GM18517 (cell line): ENCODE measurements at regions not wholly inside any gene's neighbourhood (a gene's known extent, or its start where the extent isn't known, plus 50 kb on each side); places are given as distances from the start of the nearest gene placed in this dataset.

Experiments
- ATAC-seq: cut with Tn5 transposase; IDR thresholded peaks from one replicate; pipeline ENCODE4 v1.9.1; 2021; ENCODE audit warnings: mild to moderate bottlenecking, moderate library complexity; ENCODE audit not compliant: unreplicated experiment

DNA sequence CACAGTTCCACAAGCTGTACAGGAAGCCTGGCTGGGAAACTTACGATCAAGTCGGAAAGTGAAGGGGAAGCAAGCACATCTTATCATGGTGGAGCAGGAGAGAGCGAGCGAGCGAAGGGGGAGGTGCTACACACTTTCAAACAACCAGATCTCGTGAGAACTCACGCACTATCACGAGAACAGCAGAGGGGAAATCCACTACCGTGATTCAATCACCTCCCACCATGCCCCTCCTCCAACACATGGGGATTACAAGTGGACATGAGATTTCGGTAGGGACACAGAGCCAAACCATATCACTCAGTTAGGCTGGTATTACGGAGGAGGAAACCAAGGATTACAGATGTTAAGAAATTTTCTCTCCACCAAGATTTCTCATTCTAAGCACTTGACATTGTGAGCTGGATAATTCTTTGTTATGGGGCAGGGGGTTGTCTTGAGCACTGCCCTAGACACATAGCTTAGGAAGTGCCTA is 262.0 kb upstream of the G2E3 start:
- ATAC-seq: no peak

DNA sequence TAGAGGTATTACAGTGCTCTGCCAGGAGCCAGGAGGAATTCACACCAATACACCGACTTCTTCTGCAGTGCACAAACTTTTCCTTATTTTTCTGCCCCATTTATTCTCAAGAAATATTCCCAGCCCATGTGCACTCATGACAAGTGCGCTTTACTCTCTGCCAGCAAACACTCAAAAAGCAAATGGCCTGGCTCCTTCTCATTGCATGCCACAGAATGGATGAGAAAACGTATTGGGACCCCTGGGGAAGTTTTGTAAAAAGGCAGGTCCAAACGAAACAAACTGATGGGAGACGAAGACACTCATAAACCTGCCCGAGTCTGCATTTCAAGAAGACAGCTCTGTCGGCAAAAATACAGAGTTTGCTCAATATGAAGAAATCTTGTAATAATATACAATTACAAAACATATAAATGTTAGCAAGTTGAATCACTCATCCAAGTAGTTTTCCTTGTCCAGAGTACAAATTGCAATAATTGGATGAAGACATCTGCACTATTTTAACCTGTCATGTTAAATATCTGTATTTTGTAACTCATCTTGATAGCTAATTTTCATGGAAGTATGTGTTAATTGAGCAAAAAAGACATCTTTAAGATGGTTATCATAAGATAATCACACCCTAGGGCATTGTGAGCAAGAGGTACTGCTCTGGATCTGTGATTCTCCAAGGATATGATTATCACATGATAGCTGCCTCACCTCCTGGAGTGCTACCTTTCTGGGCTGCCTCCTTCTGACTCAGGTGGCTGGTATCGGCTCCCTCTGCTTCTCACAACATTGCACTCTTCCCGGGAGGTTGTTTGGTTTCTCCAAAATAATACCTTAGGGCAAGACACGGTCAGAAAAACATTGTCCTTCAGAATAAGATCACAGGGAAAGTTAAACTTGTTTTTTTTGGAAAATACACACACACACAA is 260.8 kb upstream of the G2E3 start:
- no peak for ATAC-seq

DNA sequence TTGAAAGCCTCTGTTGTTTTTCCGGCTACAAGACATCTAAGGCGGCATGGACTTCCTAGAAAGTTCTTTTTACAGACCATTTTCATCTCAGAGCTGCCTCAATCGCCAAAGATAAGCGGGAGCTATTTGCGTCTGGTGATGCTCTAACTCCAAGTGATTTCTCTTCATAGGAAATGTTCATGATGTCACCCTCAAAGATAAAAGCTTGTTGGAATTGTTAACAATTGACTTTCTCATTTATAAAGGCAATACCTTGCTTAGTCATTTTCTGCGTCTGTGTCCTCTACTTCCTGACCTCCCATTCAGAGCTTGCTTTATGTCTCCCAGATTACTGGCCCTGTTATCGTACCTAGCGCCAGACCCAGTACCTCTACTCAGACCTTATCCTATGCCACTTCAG is 259.0 kb upstream of the G2E3 start:
- no peak for ATAC-seq

DNA sequence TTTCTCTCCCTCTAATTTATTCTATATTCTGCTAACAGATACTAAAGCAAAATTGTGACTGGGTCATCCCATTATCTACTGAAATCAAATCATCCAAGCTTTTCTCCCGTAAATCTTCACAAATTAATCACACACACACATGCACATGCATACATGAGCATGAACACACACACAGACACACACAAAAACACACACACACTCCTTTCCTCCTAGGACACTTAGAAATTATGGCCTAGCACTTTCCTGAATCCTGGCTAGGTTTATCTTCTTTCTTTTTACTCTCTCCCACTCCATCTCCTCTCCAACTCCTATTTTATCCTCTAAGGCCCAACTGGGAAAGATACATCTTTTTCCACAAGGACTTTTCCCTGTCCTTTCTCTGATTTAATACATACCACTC is 255.6 kb upstream of the G2E3 start:
- ATAC-seq: no peak

DNA sequence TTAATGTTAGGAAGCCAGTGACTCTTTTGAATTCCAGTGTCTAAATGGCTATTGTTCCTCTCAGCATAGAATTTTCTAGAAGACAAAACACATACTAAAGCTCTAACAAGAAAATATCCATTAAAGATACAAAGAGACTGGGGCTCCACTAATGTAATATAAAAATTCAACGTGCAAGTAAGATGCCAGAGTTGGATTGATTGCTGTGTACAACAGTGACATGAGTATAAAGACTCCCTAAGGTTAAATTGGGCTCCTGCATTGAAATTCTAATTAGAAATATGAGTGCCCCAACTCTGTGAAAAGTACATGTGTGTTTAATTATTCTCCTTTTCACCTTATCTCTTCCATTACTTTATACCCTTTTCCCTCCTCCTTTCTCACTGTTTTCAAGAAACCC is 253.6 kb upstream of the G2E3 start:
- ATAC-seq: no peak

DNA sequence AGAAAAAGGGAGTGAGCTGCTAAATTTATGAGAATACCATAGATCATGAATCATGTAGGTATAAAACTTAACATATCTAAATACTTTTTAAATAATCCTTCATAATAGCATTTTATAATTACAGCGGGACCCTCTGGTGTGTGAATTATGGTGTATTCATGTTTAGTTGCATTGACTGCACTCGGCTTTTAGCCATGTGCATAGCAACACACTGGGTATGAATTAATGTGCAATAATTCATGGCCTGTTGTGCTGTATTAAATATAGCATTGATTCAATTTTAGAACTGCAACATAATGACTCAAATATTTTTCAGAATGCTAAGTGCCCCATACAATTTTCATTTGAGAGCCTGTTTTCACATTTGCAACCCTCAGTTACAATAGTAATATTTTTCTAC is 249.6 kb upstream of the G2E3 start:
- no peak for ATAC-seq

DNA sequence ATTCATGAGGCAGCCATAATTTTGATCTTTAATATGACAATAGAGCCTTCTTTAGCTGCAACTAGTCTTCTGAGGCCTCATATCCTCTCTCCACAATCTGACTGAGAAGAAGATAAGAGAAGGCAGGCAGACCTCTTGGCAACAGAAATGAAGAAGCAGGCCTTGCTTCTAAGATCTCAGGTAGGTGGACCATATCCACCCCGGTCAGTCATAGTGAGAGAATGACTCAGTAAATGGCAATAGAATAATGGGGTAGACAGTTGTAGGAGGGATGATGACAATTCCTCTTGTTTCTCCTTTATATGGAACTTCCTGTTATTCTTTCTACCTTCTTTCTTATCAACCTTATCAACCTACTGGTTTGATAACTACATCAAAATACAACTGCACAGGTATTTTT is 246.7 kb upstream of the G2E3 start:
- ATAC-seq: no peak

DNA sequence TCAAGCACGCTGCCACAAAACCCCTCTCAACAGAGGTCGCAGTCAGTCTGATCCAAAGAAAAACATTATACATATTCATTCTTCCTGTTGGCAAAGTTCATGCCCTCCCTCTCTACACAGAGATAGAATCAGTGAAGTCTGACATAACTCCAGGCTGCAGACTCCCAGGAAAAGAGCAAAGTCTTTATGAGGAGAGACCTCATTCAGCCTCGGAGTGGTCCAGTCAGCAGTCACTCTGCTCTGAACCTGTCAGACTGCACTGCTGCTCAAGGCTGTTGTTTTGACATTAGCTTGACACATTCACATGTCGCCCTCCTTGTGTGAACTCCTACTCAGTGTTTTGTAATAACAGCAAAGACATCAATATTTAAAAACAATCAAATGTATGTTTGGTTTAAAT is 241.2 kb upstream of the G2E3 start:
- no peak for ATAC-seq

DNA sequence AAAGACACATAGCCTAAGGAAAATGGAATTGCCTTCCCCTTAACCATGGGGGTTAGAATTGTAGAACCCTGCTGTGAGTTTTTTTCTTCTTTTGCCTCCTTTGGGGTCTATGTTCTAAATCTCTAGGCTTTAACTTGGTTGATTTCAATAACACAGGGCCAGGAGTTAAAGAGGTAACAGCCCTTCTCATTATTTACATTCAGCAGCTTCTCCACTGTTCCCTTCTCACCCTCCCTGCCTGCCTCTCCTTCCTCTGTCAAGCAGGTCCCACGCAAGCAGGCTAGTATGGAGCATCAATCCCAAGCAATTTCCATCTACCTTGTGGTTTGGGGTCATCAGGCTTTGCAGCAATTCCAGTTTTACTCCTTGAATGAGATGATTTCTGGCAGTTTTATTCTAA is 236.1 kb upstream of the G2E3 start:
- ATAC-seq: no peak

DNA sequence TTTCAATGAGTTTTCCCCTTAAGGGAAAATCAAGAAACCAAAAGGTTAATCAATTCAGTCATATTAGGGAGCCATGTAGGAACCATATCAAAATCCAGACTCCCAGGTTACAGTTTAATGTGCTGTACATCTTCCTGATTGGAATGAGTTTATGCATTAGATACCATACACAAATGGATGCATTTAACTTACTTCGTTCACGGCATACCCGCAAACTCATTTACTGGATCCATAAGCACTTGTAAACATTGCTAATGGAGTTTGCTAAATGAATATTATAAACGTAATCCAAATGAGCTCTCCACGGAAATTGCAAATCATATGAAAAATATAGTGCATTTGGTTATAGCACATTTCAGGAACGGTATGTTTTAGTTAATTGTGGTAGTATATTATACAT is 228.9 kb upstream of the G2E3 start:
- ATAC-seq: no peak

DNA sequence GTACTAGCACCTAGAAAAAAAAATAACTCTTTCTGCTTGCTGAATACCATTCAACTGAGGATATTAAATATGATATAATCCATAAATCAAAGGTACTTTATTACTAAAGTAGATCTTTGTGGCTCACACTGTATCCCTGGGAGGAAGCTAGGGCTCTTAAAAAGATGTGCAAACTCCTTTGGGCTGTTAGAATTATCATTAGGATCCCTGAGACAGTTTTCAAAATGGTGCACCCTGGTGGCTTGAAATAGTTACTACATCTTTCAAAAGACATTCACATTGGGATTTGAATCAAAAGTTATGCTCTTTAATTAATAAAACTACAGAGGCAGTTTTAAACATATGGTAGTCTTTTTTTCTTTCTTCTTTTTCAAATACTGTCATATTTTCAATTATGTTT is 228.5 kb upstream of the G2E3 start:
- no peak for ATAC-seq

DNA sequence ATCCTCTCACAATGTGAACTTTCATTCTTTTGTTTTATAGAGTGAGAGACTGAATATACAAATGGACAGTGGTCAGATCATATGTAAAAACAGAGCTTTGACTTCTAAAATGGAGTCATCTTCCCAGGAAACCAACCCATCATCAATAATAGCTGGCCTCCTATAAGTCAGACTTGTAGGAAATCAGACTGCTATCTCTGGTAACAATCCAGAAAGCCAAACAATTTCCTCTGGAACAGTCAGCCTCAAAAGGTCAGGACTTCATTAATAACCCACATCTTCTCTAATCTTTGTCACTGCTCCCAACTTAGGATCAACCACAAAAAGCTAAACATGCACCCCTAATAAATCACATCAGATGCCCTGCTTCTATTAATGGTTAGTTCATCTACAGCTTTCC is 227.9 kb upstream of the G2E3 start:
- ATAC-seq: no peak

DNA sequence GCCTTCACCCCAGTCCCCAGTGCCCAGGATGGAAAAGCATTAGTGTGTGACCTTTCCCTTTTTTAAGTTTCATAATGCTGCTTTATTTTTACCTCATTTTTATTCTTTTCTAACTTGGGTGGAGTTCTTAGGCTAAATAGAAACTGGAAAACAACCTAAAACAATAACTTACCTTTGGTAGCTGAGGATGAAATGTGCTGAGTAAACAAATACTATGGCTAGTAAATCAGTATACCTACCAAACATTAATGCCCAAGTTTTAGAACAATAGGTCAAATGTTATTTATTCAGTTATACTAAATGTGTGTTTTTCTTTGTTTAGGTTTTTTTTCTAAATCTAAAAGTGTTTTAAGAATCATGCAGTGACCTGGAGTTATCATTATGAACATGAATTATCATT is 226.6 kb upstream of the G2E3 start:
- no peak for ATAC-seq

DNA sequence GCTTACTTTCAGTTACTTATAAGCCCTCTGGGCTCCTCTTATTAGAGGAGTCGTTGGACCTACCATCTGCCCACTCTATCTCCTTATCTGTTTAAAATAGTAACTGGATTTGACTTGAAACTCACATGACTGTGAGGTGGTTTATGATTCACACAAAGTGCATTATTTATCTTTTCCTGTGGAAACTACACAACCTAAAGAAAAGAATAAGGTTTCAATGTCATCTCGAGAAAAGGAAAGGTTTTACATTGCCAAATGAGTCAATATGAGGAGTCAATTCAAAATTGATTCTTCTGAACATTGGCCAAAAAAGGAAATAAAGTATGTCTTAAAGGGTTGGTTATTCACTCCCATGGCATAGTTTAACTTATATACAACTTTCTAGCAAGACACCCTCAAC is 225.0 kb upstream of the G2E3 start:
- no peak for ATAC-seq

DNA sequence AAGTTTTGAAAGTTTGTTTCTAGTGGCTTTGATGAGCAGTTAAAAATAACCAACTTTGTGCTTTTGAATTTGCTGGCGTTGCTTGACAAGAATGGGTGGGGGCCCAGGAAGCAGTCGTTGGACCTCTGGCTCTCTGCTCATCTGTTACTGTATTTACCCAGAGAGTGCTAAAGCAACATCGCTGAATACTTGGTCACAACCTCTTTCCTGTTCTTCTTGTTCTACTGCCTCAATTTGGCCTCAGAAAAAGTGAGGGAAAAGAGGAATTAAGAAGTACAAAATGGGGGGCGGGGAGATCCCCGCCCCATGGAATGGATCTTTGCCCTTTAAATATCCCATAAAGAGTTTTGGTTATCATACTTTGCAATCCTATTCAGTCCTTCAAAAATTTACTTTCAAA is 221.5 kb upstream of the G2E3 start:
- no peak for ATAC-seq

DNA sequence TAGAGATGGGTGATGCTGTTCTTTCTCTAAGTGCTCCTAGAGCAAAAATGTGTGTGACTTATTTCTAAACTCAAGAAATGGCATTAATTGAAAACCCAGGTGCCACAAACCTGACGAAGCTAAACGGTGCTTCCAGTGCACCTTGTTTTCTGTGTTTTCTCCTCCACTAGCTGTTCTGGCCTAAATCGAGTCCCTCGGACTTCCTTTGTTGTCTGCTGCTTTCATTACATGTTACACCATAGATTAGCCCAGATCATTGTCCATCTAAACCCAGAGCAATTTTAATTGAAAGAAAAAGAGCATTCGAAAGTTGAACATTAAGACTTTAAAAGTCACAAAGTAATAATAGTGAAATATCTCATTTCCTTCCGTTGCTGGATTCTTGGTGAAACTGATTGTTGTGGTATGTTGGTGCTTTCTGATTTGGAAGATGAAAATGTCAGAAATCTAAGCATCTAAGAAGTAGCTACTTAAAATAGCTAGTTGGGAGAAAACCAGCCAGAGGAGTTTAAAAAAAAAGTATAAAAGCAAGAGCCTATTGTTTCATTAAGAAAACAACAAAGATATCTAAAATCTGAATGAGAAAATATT is 219.6 kb upstream of the G2E3 start:
- no peak for ATAC-seq

DNA sequence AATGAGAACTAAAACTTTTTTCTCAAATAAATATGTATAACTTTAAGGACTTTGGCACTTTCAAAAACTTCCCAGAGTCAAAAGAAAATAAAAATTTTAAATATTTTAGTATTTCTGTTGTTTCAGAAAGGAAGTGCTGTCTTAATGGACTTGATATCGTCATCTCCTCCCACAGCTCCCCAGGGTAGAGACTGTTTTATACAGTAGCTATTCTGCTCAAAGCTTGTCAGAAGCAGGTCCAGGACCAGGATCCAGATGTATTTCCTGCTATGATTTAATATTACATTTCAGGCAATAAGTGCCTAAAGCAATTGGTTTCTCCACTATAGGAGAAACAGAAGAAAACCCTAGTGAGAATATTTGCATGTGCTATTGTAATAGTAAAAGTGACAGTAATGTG is 218.5 kb upstream of the G2E3 start:
- ATAC-seq: no peak

DNA sequence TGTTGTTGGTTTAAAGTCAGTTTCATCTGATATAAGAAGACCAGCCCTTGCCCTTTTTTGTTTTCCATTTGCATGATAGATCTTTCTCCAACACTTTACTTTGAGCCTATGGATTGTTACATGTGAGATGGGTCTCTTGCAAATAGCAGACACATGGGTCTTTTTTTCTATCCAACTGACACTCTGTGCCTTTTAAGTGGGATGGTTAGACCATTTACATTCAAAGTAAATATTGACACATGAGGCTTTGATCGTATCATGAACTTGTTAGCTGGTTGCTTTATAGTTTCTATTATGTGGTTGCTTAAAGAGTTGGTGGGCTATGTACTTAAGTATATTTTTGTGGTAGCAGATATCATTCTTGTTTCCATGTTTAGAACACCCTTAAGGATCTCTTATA is 213.4 kb upstream of the G2E3 start:
- ATAC-seq: no peak

DNA sequence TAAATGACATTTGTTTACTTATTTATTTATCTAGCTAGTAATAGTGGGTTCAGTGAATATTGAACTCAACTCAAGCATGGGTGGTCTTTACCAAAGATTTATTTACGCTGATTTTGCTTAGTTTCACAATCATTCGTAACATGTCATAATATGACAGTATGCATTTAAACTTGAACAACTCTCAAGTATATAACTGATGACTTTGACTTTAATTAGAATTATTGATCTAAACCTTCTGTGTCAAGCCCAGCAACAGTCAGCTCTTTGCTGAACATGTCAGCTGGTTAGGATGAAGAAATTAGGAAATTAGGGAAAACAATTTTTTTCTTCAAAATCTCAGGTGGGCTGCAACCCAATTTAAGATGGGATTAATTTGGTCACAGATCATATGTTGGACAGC is 210.5 kb upstream of the G2E3 start:
- ATAC-seq: no peak

DNA sequence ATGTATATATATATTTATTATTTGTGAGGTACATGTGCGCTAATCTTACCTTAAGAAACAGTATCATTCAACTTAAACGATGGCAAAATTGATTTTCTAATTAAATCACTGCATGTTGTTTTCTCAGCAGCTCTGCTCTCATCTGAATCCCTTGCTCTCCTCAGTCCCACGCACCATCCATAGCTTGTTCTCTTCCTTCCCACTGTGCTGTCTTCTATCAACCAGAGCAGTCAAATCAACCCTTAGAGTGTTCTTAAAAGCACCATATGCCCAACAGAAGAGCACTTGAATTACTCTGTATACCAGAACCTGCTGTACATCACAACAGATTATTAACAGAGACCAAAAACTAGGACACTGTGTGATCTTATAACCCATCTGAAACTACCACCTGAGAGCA is 209.4 kb upstream of the G2E3 start:
- ATAC-seq: no peak

DNA sequence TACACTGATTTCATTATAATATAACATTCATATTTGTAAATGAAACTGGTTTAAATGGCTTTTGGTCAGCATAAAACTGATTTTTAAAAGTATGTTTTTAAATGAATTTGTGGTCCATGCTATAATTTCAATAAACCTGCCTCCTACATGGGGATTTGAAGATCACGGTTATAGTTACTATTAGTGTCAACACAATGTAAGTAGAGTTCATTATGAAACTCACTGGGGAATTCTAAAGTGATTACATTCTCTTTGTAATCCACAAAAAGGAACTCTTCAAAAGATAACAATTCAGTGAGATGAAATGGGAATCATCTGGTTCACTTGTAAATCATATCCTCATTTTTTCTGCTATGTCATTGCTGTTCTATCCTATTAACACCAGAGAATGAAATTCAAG is 204.5 kb upstream of the G2E3 start:
- no peak for ATAC-seq

DNA sequence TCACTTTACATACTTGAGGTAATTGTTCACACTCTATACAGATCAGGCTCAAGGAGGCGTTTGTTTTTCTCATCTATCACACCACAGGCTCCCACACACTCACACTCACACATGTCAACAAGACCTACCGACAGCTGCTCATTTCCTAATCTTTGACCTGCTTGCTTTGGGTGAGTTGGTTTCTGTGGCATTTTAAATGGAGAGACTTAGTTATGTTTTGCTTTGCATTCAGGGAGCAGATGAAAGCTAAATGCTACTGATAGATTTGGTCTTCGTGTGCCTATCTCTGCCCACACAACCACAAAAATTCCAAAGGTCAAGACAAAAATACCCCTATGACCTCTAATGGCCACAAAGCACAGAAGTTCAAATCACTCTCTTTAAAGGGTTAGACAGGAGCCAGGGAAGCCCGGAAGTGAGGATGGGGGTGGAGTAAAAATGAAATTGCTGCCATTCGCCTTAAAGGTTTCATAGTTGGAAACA is 203.5 kb upstream of the G2E3 start:
- ATAC-seq: peak; percentile 50
